Endothelial cell of umbilical vein (primary cell): ENCODE measurements at regions not wholly inside any gene's neighbourhood (a gene's known extent, or its start where the extent isn't known, plus 50 kb on each side); places are given as distances from the start of the nearest gene placed in this dataset.

ENCODE experiments used
- CTCF ChIP-seq, 2 donors: IDR thresholded peaks; 1 replicate in 1 of 2; 2 replicates in 1 of 2; pipeline ENCODE4 v1.5.1; 2011; ENCODE audit warnings: low read length in 2 of 2, mild to moderate bottlenecking in 2 of 2, moderate library complexity in 2 of 2, control low read depth in 1 of 2, inconsistent platforms in 1 of 2, low read depth in 1 of 2; ENCODE audit not compliant: insufficient read depth in 1 of 2; ENCODE audit errors: extremely low read depth in 1 of 2
- POLR2AphosphoS5 ChIP-seq: IDR thresholded peaks from 2 replicates; pipeline ENCODE4 v1.6.1; 2012; ENCODE audit warnings: low read depth, mild to moderate bottlenecking, control low read depth, low read length, moderate library complexity; ENCODE audit not compliant: insufficient read depth

GRCh38 chr16:73265935-73266334, 218.0 kb upstream of the ZFHX3 start:
- no peak for TF ChIP-seq POLR2AphosphoS5
- no peak for TF ChIP-seq CTCF (IDR thresholded peaks at IDR 0.05; ENCODE audit: extremely low read depth in 1 of 2, insufficient read depth in 1 of 2, low read depth in 1 of 2, low read length in 2 of 2)
